GM21717 (cell line): ENCODE measurements at regions not wholly inside any gene's neighbourhood (a gene's known extent, or its start where the extent isn't known, plus 50 kb on each side); places are given as distances from the start of the nearest gene placed in this dataset.
"Not testable (repeated sequence)": the region's sequence is repeated elsewhere in the genome, so short reads cannot be mapped to it uniquely, and the experiment has no call there.

Experiments
- ATAC-seq: cut with Tn5 transposase; IDR thresholded peaks from one replicate; pipeline ENCODE4 v1.9.1; 2021; ENCODE audit warnings: mild to moderate bottlenecking, moderate library complexity; ENCODE audit not compliant: unreplicated experiment

DNA sequence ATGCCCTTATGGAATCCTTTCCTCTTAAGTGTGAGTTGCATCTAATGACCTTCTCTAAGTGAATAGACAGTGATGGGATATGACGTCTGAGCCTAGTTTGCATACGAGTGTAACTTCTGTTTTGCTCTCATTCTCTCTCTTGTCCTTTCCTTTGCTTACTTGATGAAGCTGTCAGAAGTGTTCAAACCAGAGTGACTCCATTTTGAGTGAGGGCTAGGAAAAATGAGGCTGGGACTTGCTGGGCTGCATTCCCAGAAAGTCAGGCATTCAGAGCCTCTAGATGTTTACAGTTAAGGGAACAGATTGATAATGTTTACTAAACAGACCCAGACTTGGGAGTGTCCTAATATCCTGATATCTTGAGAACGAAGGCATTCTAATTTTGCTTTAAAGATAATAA lies 311.2 kb upstream of the SOX4 start:
- not testable (repeated sequence) for ATAC-seq

DNA sequence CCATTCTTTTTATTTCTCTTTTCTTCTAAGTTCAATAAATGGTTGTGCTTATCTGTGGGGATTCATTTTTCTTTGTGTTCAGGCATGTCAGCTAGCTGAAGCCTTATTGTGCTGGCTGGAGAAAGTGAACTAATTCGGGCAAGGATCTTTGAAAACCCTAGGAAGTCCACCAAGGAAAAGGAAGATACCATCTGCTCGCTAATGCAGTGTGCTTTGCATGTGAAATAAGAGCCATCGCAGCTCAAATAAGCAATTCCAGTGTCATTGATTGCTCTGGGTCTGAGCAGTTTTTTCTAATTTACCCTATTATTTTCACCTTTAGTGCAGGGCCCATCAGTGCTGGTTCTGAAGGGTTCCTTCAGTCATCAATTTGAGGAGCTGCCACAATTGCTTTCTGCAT lies 309.4 kb upstream of the SOX4 start:
- ATAC-seq, result no peak

DNA sequence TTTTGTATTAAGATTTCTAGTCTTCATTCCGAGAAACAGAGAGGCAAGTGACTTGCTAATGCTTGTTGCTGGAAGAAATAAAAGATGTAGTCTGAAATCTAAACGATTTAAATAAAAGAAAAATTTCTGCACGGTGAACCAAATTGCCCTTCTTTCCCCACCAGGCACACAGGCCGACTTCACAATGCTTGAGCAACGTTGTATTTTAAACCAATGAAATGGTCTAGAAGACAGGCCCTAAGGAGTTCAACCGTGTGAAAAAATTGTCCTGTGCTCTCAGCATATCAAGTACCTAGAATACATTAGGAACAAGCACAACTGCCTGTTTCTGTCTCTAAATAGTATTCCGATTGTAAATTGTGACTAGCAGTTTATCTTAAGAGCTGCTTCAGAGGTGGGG lies 308.8 kb upstream of the SOX4 start:
- ATAC-seq, result no peak

DNA sequence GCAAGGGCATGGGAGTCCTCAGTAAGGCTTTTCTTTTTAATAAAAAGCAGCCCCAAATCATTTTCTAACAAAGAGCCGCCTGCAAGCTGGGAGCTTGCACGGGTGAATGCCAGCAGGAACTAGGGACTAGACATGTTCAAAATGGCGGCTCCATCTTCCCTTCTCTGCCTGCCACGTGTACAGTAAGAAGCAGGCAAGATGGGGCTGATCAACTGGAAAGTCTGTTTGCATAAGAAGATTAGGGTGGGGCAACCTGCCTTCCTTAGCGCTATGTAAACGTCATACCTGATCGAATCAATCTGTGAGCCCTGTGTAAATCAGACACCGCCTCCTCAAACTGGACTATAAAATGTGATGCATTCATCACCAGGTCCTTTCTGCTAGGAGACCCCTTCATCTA lies 299.4 kb upstream of the SOX4 start:
- ATAC-seq, result no peak

DNA sequence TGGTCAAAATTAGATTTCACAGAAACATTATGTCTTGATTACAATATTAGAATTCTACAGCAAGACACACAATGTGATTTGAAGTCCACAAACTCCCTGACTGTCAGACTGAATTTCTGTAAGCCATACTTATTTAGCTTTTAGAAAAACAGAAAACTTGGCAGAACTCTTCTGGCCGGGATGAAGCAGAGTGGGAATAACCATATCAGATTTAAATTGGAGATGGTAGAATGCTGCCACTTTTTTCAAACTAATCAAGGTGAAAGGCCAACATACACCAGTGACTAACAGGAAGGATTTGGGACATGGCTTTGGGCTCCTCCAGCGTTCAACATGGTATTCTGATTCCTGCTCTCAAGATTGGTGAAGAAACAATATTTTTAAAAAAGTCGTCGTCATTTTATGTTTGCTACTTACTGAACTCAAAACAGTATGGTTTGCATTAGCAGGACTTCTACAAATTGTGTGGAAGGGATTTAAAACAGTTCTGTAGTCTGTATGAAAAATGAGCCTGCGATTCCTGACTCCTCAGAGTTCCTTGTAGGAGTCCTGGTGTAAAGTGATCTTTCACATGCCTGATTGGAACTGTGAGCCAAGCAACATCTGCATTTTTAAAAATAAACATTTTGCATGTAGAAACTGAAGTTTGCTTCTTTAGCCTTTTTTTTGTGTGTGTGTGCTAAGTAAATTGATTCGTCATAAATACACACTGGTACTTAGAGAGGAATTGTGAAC lies 297.9 kb upstream of the SOX4 start:
- ATAC-seq, result no peak

DNA sequence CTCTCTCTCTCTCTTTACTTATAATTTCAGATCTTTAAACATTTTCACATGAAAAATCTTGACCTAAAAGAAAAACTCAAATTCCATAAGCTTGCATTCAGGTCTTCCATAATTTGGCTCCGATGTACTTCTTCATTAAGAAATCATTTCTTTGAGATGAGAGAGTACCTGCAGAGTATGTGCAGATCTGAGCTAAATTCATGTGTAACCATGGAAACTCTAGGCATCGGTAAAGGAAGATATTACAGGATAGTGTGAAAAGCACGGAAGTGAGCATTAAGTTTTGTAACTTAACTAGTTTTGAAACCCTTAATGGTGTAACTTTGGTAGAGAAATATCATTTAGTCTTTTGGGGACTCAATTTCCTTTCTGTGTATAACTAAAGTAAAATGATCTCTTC lies 295.9 kb upstream of the SOX4 start:
- ATAC-seq, result no peak

DNA sequence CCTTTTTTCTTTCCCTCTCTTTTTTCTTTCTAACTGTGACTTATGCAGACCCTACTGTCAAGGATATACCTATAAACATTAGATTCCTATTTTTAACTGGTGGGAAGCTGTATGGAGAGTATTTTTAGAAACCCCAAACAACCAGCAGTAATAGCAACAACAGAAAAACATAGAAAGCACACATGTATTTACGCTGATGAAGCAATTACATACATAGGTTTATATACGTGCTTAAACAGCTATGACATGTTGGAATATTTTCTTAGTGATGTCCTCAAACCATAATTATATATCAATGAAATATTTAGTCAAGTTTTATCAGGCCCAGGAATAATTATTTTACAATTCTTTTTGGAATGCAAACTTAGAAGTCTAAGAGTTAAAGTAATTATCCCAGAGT lies 294.3 kb upstream of the SOX4 start:
- ATAC-seq, result no peak

DNA sequence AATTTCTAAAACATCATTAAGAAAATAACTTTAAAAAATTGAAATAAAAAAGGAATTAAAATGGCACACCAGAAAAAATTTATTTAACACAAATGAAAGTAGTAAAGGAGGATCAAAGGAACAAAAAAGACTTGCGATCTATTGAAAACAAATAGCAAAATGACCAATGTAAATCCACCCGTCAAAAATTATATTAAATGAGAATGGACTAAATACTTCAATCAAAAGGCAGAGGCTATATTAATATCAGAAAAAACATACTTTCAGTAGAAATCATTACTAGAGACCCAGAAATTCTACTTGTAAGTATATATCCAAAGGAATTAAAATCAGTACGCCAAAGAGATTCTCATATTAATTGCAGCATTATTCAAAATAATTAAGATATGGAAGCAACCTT lies 293.1 kb upstream of the SOX4 start:
- ATAC-seq, result no peak

DNA sequence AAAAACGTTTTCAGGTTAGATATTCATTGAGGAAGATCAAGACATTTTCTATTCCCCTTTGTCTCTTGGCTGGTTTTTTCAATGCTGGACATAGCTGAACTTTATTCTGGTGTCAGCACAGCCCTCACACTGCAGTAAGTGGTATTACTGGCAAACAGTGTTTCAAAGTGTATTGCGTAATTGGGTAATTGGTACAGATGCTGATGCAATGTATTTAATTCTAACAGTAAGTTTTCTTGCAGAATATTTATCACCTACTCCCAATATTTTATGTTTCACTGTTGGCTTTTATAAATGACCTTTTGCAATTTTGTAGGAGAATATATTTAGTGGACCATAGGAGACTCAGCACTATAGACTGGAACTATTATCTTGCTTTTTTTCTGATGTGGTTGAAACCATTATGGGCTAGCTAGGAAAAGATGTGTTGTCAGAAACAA lies 287.6 kb upstream of the SOX4 start:
- no peak for ATAC-seq

DNA sequence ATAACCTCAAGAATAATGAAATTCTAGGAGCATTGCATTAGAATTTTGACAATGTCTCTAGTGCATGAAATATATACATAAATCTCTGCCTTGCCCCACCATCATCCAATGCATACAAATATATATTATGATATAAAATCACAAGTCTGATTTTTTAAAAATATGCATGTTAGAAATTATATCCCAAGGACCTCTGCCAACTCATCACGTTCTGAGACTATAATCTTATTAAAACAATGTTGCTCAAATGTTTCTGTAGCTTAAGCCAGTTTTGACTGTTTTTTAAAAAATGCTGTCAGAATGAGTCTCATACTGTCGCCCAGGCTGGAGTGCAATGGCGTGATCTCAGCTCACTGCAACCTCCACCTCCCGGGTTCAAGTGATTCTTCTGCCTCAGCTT lies 287.0 kb upstream of the SOX4 start:
- no peak for ATAC-seq

DNA sequence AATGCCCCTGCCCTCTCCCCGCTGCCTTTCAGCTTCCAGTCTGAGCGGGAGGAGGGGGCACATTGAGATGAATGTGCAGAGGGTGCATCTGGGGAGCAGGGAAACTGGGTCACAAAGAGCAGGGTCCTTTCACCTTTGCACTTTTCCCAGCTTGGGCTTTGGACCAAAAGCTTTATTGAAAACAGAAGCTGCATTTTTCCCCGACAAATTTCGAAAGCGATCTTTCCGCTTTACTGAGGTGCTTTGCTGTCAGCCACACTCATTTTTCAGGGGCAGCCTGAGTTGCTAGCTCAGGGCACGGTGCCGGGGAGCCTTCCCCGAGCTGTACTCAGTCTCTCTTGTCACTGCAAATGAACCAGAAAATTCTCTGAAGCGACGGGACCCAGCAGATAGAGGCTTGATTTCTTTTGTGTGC lies 283.7 kb upstream of the SOX4 start:
- no peak for ATAC-seq

DNA sequence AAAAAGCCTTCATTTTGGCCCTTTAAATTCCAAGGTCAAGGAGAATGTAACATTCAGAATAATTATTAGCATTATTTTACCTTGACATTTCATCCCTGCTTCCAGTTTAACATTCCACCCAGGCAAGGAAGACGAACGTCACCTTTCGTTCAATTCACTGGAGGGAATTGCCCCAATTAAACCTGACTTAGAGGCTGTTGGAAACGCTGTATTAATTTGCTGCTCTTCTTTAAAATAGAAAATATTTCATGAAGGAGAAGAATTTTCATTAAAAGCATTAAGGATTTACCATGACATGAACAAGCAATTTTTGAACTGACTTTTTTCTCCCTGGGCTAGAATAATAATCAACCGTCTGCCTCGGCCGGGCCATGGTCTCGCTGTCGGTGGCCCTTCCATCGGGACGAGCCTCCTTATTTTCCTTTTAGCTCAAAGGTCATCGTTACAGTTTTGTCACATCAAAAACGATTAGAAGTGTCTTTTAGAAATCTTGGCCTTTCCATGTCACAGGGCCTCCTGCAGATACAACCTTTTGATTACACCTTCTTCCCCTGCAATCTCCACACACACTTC lies 282.9 kb upstream of the SOX4 start:
- ATAC-seq, result no peak

DNA sequence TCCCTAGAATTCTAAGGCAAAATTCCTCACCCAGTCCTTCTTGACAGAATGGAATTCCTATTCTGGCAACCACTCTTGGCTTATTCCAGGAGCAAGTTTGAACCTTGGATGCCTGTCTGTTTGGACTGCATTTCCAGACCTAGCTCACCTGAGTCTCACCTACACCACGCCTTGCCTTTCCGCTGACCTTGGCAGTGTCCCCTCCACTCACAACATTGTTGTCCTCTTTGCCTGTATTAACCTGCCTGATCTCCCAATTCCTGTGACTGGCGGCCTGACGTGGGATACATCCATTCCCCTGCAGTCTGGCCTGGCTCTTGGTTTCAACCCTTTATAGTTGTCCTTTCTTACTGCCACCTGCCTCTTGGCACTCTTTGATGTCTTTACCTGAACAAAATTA lies 281.4 kb upstream of the SOX4 start:
- no peak for ATAC-seq

DNA sequence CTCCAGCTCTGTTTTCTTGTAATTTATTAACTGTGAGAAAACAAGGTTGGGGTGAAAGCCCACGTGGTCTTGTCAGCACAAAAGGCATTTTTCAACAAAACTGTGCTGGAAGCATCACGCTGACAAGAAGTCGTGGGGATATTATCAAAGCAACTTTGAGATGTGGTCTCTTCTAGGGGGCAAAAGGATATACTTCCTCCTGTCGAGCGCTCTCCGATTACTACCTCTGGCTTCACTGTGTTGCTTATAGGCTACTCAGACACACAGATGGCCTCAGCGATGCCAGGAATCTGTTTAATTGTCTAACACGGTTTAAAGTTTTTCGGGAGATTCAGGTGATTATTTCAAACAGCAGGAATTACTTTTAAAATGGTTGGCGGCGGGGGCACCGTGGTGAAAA lies 275.9 kb upstream of the SOX4 start:
- no peak for ATAC-seq

DNA sequence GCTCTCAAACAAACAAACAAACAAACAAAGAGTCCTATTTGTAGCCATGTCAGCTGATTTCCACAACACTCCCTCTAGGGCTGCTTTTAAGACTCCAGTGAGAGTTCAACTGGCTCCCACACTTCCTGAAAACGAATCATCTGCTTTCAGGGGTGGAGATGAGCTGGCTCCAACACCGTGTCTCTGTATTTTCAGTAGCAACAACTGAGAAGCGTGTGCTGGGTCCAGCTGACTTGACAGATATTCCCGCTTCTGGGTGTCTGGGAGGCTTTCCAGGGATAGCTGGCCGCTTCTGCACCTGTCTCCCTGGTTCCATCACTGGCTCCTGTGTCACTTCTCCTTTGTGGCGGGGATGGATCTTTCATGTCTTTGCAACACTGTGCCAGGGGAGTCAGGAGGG lies 272.5 kb upstream of the SOX4 start:
- no peak for ATAC-seq

DNA sequence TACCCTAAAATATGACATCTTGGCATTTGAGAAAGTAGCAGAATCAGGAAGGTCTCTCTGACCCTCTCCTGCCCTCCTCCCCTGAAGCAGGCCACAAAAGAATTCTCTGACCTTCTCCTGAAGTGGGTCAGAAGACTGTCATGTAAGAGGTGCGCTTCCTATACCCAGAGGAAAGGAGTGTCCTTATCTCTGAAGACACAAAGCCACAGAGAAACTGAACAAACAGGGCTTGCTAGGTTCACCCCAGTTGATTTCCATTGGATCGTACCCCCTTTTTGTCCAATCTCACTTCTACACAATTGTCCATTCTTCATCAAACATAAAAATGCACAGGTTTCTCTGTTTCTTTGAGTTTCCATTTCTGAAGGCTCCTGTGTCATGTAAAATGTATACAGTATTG lies 272.0 kb upstream of the SOX4 start:
- ATAC-seq, result no peak

DNA sequence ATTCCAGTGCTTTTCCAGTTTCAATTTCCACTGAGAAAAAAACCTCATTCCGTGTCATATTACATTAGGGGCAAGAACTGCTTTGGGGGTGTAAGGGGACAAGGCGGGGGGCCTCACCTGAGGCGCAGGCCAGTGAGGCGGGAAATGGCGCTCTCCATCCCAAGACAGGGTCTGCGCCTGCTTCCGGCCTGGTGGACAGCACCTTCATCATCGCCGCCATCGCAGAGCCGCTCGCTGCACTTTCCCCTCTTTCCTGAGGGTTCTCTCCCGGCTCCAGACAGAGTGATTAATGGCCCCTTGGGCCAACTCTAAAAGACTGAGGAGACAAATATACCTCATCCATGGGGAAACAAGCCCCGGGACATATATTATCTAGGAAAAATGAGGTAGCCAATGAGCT lies 270.0 kb upstream of the SOX4 start:
- ATAC-seq, result no peak

DNA sequence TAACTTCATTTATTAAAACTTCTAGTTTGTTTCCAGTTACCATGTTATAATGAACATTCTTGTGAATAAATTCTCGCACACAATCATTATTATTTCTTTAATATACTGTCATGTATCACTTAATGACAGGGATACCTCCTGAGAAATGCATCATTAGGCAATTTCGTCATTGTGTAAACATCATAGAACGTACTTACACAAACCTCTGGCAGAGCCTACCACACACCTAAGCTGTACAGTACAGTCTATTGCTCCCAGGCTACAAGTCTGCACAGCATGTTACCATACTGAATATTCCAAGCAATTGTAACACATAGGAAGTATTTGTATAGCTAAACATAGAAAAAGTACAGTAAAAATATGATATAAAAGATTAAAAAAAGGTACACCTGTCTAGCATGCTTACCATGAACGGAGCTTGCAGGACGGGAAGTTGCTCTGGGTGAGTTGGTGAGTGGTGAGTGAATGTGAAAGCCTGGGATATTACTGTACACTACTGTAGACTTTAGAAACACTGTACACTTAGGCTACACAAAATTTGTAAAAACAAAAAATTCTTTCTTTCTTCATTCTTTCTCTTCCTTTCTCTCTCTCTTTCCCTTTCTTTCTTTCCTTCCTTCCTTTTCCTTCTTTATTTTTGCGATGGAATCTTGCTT lies 268.2 kb upstream of the SOX4 start:
- no peak for ATAC-seq

DNA sequence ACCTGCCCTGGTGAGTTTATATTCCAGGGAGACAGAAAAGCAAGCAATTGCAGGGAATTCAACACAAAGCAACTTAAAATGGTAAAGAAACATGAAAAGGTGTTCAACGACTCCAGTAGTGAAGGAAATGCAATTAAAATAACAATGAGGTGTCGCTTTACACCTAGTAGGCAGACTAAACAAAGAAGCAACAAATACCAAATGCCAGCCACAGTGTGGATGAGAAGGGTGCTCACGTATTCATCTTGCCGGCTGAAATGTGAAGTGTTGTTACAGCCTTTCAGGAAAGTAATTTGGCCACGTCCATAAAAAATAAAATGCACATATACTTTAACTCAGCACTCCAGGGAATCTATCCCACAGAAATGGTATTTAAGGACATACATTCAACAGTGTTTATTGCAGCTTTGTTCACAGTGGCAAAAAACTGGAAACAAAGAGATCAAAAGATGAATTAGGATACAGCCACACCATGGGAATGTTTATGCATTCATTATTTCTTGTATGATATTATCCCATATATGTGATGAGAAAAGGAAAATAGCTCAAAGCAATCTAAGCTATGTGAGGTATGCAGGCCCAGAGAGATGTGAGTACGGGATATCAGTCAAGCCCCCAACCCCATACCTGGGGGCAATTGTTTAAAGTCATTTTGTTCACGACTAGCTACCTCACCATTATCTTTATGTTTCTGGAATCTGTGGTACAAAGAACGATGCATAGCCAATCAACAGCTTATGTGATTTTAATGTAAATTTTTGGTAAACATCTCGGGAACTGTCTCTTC lies 266.0 kb upstream of the SOX4 start:
- no peak for ATAC-seq

DNA sequence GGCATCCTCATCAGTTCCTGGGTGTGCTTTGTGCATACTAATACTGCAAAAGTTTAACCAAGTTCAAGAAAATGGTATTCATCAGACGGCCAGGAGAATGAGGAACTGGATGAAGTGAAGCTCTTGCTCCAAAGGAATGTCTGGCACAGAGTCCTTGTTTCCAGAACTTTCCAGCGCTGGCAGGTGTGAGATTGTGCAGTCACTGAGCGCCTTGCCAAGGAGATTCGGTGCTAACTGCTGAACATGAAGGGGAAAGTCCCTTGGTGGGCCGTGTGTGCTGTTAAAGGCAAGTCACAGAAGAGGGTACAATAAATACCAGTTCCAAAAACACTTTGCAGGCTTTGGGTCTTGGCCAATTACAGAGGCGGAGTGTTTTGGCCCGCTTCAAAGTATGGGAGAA lies 262.3 kb upstream of the SOX4 start:
- ATAC-seq, result no peak

DNA sequence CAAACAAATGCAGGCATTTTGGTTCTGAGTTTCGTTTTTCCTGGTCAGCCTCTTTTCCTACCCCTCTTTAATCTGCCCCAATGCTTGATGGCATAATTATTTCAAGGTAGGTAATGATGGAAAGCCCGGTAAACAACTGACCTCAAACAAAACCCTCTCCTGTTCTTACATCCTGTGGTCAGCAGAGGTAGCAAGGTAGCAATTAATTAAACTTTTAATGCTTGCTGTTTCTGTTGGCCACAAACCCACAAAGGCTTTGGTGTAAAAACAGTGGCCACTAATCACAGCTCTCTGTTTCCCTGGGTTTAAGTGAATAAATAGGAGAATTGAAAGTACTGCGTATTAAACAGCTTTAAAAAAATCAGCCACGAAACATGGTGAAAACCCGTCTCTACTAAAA lies 261.5 kb upstream of the SOX4 start:
- no peak for ATAC-seq

DNA sequence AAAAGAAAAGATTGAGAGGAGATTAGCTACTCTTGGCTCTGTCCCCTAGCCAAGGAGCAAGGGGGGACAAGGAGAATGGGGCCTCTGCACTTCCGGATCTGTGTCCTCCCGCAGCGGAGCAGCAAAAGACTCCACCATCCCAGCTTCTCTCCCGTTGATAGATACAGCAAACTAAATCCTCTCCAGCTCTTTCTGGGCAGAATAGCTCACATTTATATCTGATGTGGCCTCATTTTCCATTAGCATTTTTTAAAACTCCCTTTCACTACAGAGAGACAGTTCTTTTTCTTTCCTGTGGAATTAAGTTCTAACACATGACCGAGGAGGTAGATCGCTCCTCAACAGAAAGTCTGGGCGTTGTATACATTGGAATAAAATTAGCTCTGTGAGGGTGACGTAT lies 260.9 kb upstream of the SOX4 start:
- ATAC-seq, result no peak
